ENCODE measurements at regions not wholly inside any gene's neighbourhood (a gene's known extent, or its start where the extent isn't known, plus 50 kb on each side); places are given as distances from the start of the nearest gene placed in this dataset.
"Not testable (repeated sequence)": the region's sequence is repeated elsewhere in the genome, so short reads cannot be mapped to it uniquely, and the experiment has no call there.

DNA sequence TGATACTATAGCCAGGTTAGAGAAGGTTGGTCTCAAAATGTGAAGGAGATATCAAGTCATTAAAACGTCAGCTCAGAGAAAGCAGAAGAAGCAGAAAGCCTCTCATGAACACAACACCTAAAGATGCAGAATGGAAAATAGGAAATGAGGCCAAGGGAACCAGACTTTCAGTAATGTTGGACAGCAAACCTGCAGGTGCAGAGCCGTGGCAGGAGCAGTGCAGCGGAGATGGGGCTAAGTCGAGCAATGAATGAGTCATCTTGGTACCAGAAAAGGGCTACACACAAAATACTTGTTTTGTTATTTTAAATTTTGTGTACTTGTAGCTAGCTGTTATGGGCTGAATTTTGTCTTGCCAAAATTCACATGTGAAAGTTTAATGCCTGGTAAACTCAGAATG, 479.6 kb upstream of the POM121L12 start:
- no peak for DNase-seq (ENCODE audit: low read depth)
- in situ Hi-C loops (cut with HindIII; ENCODE audit: low pct_unique_long_range_greater_than_20kb, low sequenced_read_pairs), result no loop called here

DNA sequence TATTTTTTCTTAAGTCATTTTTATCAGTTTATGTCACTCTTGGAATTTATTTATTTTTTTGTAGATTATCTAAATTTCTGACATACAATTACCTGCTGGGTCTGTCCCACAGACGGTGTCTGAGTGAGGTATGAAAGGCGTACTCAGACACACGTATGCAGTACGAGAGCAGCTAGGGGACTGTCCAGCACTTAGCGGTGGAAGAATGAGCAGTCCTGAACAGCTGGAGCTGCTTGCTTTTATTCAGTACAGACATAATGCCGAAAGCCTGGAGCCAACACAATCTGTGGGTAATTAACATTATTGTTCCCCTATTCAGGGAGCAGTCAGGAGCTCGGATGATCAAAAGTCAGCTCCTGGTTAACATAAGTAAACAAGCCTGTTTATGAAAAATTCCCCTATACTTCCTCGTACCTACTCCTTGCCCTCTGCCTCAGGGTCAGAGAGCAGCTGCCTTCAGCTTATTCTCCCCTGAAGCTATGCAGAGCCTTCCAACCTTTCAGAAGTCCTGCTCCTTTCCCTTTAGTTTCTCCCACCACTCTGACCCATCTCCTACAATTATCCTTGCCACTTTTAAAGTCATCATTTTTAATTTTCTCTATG, 488.0 kb upstream of the POM121L12 start:
- in situ Hi-C loops (cut with HindIII; ENCODE audit: low pct_unique_long_range_greater_than_20kb, low sequenced_read_pairs), result no loop called here
- DNase-seq (ENCODE audit: low read depth), result no peak

DNA sequence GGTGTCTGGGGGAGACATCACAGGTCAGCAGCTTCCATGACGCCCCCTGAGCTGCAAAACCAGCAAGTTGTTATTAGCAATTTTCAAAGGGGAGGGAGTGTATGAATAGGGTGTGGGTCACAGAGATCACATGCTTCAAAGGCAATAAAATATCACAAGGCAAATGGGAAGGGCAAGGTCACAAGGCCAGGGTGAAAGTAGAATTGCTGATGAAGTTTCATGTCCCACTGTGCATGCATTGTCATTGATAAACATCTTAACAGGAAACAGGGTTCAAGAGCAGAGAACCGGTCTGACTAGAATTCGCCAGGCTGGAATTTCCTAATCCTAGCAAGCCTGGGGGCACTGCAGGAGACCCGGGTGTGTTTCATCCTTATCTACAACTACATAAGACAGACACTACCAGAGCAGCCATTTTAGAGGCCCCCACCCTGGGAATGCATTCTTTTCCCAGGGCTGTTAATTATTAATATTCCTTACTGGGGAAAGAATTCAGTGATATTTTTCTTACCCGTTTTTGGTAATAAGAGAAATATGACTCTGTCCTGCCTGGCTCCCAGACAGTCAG, 494.2 kb upstream of the POM121L12 start:
- peak; percentile 57 for DNase-seq (ENCODE audit: low read depth)
- in situ Hi-C loops (cut with HindIII; ENCODE audit: low pct_unique_long_range_greater_than_20kb, low sequenced_read_pairs), result not testable (repeated sequence)

DNA sequence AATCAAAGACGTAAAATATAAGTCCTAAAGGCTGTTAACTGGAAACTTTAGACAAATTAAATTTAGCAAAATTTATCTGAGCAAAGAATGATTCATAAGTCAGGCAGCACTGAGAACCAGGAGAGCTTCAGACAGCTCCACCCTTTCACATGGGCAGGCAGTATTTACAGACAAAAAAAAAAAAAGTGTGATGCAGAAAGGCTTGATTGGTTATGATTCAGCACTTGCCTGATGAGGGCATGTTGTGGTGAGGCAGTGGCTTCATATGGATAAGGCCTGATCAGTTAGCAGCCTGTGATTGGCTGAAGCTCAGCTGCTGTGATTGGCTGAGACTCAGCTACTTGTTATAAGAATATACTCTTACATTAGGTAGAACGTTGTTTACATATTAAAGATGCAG, 495.4 kb upstream of the POM121L12 start:
- DNase-seq (ENCODE audit: low read depth), result peak; percentile 82
- in situ Hi-C loops (cut with HindIII; ENCODE audit: low pct_unique_long_range_greater_than_20kb, low sequenced_read_pairs), result no loop called here

DNA sequence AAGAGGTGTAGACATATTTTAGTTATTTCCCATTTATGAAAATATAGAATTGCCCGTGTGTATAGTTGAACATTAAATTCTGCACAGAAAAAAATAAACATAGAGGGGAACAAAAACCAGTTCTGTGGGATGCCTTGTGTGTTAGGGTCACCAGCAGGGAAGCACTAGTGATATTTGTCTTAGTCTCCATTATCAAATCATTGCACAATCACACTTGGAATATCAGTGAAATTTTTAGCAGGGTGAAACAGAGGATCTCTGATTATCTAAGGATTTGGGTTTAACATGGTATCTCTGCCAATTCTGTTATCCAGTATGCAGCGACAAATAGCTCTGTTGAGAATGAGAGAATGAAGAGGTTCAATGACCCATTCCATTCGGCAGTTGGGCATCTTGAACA, 496.0 kb upstream of the POM121L12 start:
- no peak for DNase-seq (ENCODE audit: low read depth)
- in situ Hi-C loops (cut with HindIII; ENCODE audit: low pct_unique_long_range_greater_than_20kb, low sequenced_read_pairs), result no loop called here

DNA sequence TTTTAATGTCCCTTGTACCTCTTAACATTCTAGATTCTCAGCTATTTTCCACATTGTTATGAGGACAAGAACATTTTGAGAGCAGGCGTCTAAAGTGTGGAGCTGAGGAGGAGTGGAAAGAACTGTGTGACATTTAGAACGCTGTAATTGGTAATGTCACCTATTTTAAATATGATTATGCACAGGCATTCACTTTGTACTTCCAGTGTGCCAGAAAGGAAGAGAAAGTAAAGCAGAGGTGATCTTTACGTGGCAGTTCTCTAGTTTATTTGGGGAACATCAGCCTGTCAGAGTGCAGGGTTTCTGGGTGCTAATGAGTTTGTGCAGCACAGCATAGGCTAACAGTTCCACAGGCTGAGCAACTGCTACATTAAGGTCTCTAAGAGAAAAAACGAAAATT, 498.4 kb upstream of the POM121L12 start:
- DNase-seq (ENCODE audit: low read depth), result no peak
- in situ Hi-C loops (cut with HindIII; ENCODE audit: low pct_unique_long_range_greater_than_20kb, low sequenced_read_pairs), result no loop called here

DNA sequence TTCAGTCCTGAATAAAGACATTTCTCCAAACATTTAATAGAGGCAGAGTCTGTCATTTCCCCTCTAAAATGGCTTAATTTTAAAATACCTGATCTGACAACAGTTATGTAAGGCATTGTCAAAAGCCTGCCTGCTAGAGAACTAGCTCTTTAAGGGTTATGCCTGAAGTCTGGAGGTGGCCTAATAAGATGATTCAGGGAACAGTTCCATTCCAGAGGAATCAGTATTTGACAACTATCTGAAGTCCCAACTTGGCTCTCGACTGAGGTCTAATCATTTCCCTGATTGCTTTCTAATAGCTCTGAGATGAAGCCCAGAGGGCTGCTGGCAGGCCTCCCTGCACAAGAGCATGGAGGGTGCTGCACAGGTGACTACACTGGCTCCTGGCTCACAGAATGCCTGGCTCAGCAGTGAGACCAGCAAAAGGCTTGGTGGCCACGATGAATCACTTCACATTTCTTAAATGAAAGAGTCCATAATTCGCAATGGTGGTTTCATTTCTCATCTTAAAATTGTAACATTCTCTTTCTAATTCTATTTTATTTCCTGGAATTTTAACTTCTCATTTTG, 509.6 kb upstream of the POM121L12 start:
- DNase-seq (ENCODE audit: low read depth), result no peak
- in situ Hi-C loops (cut with HindIII; ENCODE audit: low pct_unique_long_range_greater_than_20kb, low sequenced_read_pairs), result no loop called here

DNA sequence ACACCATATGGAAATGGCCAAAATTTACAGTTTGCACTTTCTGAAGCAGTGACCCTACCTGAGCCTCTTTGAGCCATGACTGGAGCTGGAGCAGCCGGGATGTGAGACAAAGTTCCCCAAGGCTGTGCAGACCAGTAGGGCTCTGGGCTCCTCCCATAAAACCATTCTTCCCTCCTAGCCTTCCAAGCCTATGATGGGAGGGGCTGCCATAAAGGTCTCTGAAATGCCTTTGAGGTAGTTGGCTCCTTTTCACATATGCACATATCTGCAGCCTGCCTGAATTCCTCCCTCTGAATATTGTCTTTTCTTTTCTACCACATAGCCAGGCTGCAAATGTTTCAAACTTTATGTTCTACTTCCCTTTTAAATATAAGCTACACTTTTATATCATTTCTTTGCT, 516.6 kb upstream of the POM121L12 start:
- in situ Hi-C loops (cut with HindIII; ENCODE audit: low pct_unique_long_range_greater_than_20kb, low sequenced_read_pairs), result no loop called here
- DNase-seq (ENCODE audit: low read depth), result no peak

DNA sequence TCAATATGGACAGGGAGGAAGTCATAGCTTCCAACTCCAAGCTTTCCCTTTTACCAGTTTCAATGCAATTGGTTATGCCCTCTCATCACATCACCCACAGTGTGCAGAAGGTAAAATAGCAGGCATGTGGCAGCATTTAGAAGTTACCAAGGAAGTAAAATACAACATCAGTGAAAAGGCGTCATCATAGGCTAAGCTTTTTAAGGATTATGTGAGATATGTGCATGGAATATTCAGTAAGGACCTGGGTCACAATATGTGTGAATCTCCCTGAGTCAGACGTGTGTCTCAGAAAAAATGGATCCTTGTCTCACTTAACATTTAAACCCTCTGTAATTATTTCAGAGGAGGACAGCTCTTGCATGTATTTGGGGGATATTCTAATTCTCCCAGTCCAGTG, 522.8 kb upstream of the POM121L12 start:
- in situ Hi-C loops (cut with HindIII; ENCODE audit: low pct_unique_long_range_greater_than_20kb, low sequenced_read_pairs), result no loop called here
- DNase-seq (ENCODE audit: low read depth), result no peak

DNA sequence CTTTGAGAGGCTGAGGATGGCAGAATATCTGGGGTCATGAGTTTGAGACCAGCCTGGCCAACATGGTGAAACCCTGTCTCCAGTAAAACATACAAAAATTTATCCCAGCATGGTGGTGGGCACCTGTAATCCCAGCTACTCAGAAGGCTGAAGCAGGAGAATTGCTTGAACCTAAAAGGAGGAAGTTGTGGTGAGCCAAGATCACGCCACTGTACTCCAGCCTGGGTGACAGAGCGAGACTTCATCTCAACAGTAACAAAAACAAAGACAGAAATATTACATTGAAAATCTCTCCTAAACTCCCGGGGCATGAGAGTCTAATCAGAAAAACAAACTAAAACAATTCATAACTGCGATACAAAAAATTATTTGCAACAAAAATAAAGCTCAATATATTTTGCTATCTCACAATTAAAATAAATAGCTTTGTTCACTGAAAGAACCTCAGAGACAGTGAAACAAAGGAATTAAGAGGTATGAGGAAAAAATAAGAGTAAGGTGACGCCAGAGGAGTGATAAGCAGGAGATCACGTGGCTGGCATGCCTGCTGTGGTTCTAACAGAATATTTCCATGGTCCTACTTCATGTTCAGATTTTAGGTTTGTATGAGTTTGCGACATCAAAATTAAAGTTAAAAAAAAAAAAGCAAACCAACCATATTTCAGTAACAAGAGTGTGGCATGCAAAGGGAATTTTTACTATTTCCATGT, 527.7 kb upstream of the POM121L12 start:
- in situ Hi-C loops (cut with HindIII; ENCODE audit: low pct_unique_long_range_greater_than_20kb, low sequenced_read_pairs), result no loop called here
- DNase-seq (ENCODE audit: low read depth), result no peak

DNA sequence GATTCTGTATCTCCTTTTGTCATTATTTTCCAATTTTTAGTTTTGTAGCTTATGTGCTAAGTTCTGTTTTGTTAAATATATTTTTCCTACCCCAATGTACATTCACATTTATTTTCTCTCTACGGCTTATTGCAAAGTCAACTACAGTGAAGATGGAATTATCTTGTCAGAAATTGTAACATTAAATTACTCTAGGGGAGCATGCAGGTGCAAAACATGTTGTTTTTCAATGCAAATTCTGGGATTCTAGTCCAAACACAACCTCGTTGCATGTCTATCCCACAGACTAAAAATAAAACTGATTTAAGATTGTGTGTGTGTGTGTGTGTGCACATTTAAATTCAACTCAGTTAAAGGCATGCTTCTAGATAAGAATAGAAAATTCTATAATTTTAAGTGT, 529.1 kb upstream of the POM121L12 start:
- in situ Hi-C loops (cut with HindIII; ENCODE audit: low pct_unique_long_range_greater_than_20kb, low sequenced_read_pairs), result no loop called here
- no peak for DNase-seq (ENCODE audit: low read depth)

DNA sequence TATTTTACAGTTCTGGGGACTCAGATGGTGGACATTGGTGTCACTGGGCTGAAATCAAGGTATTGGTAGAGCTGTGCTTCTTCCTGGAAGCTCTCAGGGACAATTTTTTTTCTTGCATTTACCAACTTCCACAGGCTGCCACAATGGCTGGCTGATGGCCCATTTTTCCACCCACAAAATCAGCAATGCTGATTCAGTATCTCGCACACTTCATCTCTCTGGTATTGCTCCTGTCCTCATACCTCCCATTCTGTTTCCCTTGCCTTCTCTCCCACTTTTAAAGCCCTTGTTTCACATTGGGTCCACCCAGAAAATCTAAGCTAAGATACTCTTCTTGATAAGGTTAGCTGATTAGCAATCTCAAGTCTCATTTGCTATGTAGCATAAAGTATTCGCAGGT, 530.9 kb upstream of the POM121L12 start:
- DNase-seq (ENCODE audit: low read depth), result no peak
- in situ Hi-C loops (cut with HindIII; ENCODE audit: low pct_unique_long_range_greater_than_20kb, low sequenced_read_pairs), result no loop called here

DNA sequence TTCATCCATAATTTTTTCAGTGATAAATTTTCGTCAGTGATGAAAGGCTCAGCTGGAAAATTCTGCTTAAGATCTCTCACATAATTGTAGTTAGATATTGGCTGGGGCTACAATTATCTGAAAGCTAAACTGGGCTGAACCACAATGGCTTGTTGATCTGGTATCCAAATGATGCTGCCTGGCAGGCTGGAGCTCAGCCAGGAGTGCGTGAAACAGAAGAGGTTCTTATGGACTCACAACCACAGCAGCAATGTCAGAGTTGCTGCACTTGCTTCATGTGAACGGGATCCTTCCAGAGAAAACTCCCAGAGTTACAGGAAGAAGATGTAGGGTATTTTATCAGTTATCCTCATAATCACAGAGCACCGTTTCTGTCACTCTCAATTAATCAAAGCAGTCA, 533.2 kb upstream of the POM121L12 start:
- DNase-seq (ENCODE audit: low read depth), result no peak
- in situ Hi-C loops (cut with HindIII; ENCODE audit: low pct_unique_long_range_greater_than_20kb, low sequenced_read_pairs), result no loop called here

DNA sequence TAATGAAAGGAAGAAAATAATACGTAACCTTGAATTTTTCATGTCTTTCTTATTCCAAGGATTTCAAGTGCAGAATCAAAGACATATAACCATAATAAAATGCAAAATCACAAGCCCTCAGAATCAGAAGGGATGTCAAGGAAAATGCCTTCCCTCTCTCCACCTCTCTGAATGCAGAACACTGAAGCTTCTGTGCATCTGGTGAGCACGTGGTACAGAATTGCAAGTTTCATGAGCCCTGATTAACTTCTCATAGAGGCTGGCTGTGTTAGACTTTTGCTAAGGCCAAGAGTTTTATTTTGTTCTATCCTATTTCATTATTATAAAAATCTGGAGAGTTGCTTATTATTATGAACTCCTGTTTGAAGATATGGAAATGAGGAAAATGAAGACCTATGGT, 533.7 kb upstream of the POM121L12 start:
- in situ Hi-C loops (cut with HindIII; ENCODE audit: low pct_unique_long_range_greater_than_20kb, low sequenced_read_pairs), result no loop called here
- DNase-seq (ENCODE audit: low read depth), result no peak

DNA sequence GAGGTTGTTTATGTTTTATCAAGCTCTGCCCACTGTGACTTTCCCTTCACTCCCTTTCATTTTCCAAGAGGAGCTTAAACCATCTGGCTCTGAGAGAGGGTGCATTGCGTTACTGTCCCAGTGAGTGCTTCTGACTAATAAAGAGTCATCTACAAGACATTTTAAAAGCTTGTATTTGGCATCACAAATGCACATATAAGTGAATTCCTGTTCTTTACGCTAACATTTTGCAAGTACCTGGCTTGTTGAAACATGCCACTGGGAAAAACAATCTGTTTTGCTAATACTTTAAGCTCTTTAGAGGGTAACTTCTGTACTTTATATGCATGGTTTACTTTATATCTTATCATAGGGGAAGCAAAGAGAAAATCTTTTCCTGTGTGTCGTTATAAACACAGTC, 534.6 kb upstream of the POM121L12 start:
- in situ Hi-C loops (cut with HindIII; ENCODE audit: low pct_unique_long_range_greater_than_20kb, low sequenced_read_pairs), result no loop called here
- DNase-seq (ENCODE audit: low read depth), result peak; percentile 2

DNA sequence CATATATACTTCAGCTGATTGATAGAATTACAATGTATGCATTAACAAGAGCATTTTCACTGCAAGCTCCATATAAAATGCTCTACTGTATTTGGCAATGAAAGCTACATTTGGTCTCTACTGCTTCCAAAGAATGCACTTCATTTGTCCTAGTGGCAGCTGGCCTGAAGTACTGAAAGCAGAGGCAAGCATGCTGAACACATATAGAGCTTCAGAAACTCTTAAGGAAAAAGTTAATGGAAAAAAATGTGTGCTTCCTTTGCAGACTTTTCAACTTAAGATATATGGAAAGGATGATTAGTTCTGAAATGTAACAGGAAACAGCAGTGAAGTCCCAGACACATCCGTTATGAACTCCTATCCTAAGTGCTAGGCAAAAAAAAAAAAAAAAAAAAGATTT, 537.1 kb upstream of the POM121L12 start:
- DNase-seq (ENCODE audit: low read depth), result no peak
- in situ Hi-C loops (cut with HindIII; ENCODE audit: low pct_unique_long_range_greater_than_20kb, low sequenced_read_pairs), result no loop called here

DNA sequence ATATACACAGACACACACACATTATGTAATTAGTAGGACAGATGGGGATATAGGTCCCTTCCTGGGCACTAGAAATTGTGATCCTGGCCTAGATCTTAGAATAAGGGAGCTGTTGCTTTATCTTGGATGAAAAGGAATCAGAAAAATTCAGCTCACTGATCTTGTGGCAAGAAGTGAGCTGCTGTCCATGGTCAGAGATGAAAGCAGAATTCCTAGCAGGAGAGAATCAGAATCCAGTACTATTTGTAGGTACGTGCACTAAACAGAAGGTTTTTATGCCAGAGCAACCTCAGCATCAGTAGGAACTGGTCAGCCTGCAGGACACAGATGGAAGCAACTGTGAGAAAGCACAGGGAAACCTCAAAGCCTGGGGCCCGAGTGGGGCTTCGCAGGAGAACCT, 549.2 kb upstream of the POM121L12 start:
- no peak for DNase-seq (ENCODE audit: low read depth)
- in situ Hi-C loops (cut with HindIII; ENCODE audit: low pct_unique_long_range_greater_than_20kb, low sequenced_read_pairs), result no loop called here

DNA sequence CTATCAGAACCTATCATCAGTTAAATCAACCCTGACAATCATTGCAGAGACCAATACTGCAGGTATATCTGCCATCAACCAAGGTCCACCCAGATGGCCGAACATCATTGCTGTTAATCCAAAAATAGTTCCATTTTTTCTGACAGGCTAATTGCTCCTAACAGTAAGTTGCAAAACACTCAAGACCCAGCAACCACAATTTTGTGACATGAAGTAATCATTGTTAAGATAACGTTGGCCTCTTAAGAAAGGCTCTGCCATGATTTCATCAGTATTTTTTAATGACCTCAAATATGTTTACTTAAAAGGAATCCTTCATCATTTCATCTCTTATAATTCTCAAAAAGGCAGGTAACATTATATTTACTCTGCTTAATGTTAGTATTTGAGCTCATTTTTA, 553.4 kb upstream of the POM121L12 start:
- in situ Hi-C loops (cut with HindIII; ENCODE audit: low pct_unique_long_range_greater_than_20kb, low sequenced_read_pairs), result no loop called here
- no peak for DNase-seq (ENCODE audit: low read depth)

DNA sequence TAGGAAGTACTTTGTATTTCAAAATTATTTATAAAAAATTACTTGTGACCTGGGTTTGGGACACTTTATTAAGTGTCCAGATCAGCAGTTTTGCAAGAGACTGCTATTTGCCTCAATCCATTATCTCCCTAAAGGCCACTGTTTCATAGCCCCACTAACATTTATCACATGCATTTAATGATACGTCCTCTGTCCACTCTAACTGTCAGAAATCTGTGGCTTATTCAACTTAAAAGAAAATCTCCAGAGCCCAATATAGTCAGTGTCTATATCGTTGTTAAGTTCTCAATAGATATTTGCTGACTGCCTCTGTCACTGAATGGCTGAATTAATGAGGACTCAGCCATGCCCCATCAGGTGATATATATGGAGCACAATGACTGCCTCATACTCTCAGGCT, 553.9 kb upstream of the POM121L12 start:
- in situ Hi-C loops (cut with HindIII; ENCODE audit: low pct_unique_long_range_greater_than_20kb, low sequenced_read_pairs), result no loop called here
- DNase-seq (ENCODE audit: low read depth), result no peak

DNA sequence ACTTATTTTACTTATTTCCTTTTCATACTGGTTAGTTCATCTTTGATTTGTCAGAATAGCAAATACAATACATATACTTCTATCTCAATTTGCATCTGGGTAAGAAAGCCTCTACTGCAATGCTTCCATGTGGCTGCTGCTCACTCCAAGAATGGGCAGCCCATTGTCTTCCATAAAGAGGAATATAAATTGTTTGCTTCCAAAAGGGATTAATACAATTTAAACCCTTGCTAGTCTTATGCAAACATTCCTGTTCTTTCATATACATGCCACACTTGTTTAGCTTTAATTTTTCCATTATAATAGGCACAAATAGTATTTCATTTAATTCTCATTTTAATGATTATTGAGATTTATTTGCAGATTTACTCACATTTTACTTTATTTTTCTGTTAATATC, 555.4 kb upstream of the POM121L12 start:
- no peak for DNase-seq (ENCODE audit: low read depth)
- in situ Hi-C loops (cut with HindIII; ENCODE audit: low pct_unique_long_range_greater_than_20kb, low sequenced_read_pairs), result no loop called here

Data from Caki2 (cell line).